Loucy (cell line): ENCODE measurements at regions not wholly inside any gene's neighbourhood (a gene's known extent, or its start where the extent isn't known, plus 50 kb on each side); places are given as distances from the start of the nearest gene placed in this dataset.

Experiments used
- EZH2phosphoT487 ChIP-seq: fragments of 200-600 bp; IDR thresholded peaks from 2 replicates; pipeline ENCODE4 v1.6.1; 2018; ENCODE audit warnings: antibody characterized with exemption, mild to moderate bottlenecking, moderate library complexity, borderline replicate concordance
- TF ChIP-seq, protein P1 (sequence below): fragments of 200-600 bp; sonication (generic); conservative IDR thresholded peaks from 2 replicates; pipeline ENCODE4 v1.5.1; 2014; ENCODE audit warnings: mild to moderate bottlenecking, antibody characterized with exemption, low read length

DNA sequence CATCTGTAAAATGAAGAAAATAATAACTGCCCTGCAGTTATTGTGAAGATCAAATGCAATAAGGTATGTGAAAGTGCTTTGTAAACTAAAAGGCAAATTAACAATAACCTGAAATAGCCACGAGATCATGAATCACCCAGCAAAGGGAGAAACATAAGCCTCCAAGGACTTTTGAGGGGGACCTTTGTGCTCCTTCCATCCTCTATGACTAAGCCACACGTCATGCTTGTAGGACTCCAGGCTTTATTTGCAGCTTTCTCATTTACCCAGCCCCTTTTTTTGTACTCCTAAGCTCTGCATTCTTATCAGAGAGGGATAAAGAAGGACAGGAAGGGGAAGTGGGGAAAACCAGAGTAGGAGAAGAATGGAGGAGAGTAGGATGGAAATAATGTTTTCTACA is 115.1 kb downstream of the PROX1 start:
- TF ChIP-seq, protein P1, sequence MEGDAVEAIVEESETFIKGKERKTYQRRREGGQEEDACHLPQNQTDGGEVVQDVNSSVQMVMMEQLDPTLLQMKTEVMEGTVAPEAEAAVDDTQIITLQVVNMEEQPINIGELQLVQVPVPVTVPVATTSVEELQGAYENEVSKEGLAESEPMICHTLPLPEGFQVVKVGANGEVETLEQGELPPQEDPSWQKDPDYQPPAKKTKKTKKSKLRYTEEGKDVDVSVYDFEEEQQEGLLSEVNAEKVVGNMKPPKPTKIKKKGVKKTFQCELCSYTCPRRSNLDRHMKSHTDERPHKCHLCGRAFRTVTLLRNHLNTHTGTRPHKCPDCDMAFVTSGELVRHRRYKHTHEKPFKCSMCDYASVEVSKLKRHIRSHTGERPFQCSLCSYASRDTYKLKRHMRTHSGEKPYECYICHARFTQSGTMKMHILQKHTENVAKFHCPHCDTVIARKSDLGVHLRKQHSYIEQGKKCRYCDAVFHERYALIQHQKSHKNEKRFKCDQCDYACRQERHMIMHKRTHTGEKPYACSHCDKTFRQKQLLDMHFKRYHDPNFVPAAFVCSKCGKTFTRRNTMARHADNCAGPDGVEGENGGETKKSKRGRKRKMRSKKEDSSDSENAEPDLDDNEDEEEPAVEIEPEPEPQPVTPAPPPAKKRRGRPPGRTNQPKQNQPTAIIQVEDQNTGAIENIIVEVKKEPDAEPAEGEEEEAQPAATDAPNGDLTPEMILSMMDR = no peak
- no peak for TF ChIP-seq EZH2phosphoT487
